ENCODE measurements at regions not wholly inside any gene's neighbourhood (a gene's known extent, or its start where the extent isn't known, plus 50 kb on each side); places are given as distances from the start of the nearest gene placed in this dataset.

GRCh38 chr1:56113679-56114078 lies 465.7 kb downstream of the PLPP3 start:
- TF ChIP-seq CTCF (IDR thresholded peaks at IDR 0.05) (no peak), POLR2A (IDR thresholded peaks at IDR 0.05) (no peak)

Data from testis (tissue), 2 donors.